OCI-LY7 (cell line): ENCODE measurements at regions not wholly inside any gene's neighbourhood (a gene's known extent, or its start where the extent isn't known, plus 50 kb on each side); places are given as distances from the start of the nearest gene placed in this dataset.

Source experiments
- EZH2phosphoT487 ChIP-seq: fragments of 200-600 bp; sonication (generic); IDR thresholded peaks from 2 replicates; pipeline ENCODE4 v1.6.1; 2018; ENCODE audit warnings: low read depth, borderline replicate concordance, mild to moderate bottlenecking, mixed run types, antibody characterized with exemption, low read length, moderate library complexity, mixed read lengths
- TF ChIP-seq, protein P1 (sequence below): fragments of 200-600 bp; sonication (generic); conservative IDR thresholded peaks from 2 replicates; pipeline ENCODE4 v1.5.1; 2014; ENCODE audit warnings: mild to moderate bottlenecking, antibody characterized with exemption, low read length, moderate library complexity, mixed read lengths

DNA sequence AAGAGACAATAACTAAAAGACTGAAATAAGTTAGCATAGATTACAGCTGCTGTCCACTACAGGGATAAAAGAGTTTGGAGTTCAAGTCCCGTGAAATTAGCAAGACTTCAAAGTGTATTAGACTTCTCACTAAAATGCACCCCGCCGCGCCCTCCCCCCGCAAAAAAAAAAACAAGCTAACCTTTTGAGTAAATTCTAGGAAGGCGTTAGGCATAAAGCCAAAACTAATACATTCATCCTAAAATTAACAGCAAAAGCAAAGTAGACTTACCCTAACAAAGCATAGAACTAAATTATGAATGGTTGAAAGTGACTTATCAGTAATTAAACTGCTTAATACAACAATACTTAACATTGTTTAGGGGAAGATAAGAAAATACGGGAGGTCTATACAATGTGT, 581.0 kb upstream of the CHORDC1 start:
- TF ChIP-seq, protein P1, sequence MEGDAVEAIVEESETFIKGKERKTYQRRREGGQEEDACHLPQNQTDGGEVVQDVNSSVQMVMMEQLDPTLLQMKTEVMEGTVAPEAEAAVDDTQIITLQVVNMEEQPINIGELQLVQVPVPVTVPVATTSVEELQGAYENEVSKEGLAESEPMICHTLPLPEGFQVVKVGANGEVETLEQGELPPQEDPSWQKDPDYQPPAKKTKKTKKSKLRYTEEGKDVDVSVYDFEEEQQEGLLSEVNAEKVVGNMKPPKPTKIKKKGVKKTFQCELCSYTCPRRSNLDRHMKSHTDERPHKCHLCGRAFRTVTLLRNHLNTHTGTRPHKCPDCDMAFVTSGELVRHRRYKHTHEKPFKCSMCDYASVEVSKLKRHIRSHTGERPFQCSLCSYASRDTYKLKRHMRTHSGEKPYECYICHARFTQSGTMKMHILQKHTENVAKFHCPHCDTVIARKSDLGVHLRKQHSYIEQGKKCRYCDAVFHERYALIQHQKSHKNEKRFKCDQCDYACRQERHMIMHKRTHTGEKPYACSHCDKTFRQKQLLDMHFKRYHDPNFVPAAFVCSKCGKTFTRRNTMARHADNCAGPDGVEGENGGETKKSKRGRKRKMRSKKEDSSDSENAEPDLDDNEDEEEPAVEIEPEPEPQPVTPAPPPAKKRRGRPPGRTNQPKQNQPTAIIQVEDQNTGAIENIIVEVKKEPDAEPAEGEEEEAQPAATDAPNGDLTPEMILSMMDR: no peak
- TF ChIP-seq EZH2phosphoT487: no peak
